ENCODE measurements at regions not wholly inside any gene's neighbourhood (a gene's known extent, or its start where the extent isn't known, plus 50 kb on each side); places are given as distances from the start of the nearest gene placed in this dataset.

GRCh38 chr6:121657972-121658371, 222.5 kb downstream of the GJA1 start:
- no peak for TF ChIP-seq EZH2phosphoT487 (IDR thresholded peaks at IDR 0.05)
- TF ChIP-seq, protein P1, sequence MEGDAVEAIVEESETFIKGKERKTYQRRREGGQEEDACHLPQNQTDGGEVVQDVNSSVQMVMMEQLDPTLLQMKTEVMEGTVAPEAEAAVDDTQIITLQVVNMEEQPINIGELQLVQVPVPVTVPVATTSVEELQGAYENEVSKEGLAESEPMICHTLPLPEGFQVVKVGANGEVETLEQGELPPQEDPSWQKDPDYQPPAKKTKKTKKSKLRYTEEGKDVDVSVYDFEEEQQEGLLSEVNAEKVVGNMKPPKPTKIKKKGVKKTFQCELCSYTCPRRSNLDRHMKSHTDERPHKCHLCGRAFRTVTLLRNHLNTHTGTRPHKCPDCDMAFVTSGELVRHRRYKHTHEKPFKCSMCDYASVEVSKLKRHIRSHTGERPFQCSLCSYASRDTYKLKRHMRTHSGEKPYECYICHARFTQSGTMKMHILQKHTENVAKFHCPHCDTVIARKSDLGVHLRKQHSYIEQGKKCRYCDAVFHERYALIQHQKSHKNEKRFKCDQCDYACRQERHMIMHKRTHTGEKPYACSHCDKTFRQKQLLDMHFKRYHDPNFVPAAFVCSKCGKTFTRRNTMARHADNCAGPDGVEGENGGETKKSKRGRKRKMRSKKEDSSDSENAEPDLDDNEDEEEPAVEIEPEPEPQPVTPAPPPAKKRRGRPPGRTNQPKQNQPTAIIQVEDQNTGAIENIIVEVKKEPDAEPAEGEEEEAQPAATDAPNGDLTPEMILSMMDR (IDR thresholded peaks at IDR 0.05) = no peak

Data from neural progenitor cell (in vitro differentiated cells).